ENCODE measurements at regions not wholly inside any gene's neighbourhood (a gene's known extent, or its start where the extent isn't known, plus 50 kb on each side); places are given as distances from the start of the nearest gene placed in this dataset.

GRCh38 chr9:86821006-86821845, 126.1 kb downstream of the GAS1 start:
- TF ChIP-seq POLR2A (IDR thresholded peaks at IDR 0.05; ENCODE audit: low read length) = no peak
- TF ChIP-seq GATA1 (IDR thresholded peaks at IDR 0.05; ENCODE audit: low read depth, low read length) = no peak

All from erythroblast (primary cell).